ENCODE measurements at regions not wholly inside any gene's neighbourhood (a gene's known extent, or its start where the extent isn't known, plus 50 kb on each side); places are given as distances from the start of the nearest gene placed in this dataset.
"Not testable (repeated sequence)": the region's sequence is repeated elsewhere in the genome, so short reads cannot be mapped to it uniquely, and the experiment has no call there.

DNA sequence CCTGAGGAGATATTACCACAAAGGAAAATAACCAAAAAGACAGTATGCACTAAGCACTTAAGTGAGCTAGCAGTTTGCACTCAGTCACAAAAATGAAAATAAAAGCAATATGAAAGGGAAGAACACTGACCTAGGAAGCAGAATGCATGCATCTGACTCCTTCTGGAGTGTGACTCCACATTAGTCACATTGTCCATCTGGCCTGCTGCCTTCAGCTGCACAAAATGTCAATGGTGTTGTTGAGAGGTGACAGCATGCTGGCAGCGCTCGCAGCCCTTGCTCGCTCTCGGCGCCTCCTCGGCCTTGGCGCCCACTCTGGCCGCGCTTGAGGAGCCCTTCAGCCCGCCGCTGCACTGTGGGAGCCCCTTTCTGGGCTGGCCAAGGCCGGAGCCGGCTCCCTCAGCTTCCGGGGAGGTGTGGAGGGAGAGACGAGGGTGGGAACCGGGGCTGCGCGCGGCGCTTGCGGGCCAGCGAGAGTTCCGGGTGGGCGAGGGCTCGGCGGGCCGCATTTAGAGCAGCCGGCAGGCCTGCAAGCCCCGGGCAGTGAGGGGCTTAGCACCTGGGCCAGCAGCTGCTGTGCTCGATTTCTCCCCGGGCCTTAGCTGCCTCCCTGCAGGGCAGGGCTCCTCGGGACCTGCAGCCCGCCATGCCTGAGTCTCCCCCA is 874.8 kb downstream of the RAB28 start:
- TF ChIP-seq, protein P1, sequence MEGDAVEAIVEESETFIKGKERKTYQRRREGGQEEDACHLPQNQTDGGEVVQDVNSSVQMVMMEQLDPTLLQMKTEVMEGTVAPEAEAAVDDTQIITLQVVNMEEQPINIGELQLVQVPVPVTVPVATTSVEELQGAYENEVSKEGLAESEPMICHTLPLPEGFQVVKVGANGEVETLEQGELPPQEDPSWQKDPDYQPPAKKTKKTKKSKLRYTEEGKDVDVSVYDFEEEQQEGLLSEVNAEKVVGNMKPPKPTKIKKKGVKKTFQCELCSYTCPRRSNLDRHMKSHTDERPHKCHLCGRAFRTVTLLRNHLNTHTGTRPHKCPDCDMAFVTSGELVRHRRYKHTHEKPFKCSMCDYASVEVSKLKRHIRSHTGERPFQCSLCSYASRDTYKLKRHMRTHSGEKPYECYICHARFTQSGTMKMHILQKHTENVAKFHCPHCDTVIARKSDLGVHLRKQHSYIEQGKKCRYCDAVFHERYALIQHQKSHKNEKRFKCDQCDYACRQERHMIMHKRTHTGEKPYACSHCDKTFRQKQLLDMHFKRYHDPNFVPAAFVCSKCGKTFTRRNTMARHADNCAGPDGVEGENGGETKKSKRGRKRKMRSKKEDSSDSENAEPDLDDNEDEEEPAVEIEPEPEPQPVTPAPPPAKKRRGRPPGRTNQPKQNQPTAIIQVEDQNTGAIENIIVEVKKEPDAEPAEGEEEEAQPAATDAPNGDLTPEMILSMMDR (IDR thresholded peaks at IDR 0.05), result not testable (repeated sequence)
- TF ChIP-seq POLR2A (IDR thresholded peaks at IDR 0.05), result not testable (repeated sequence)

All from right lobe of liver (tissue), 4 donors.